DND-41 (cell line): ENCODE measurements at regions not wholly inside any gene's neighbourhood (a gene's known extent, or its start where the extent isn't known, plus 50 kb on each side); places are given as distances from the start of the nearest gene placed in this dataset.

Experiments
- ATAC-seq: fragments of 200-7000 bp; cut with Tn5 transposase; 3 replicates; pipeline ENCODE4 v1.9.1; 2021; ENCODE audit warnings: low read depth; ENCODE audit not compliant: insufficient read depth
- DNase-seq: peaks from one replicate; pipeline ENCODE4 v3.0.0-alpha.2; 2020
- H2AFZ ChIP-seq: 2 replicates; pipeline ENCODE4 v1.6.0; 2012; ENCODE audit warnings: low read depth, low read length
- H3K27ac ChIP-seq: 2 replicates; pipeline ENCODE4 v1.5.1; 2012; ENCODE audit warnings: low read length, inconsistent platforms
- H3K27me3 ChIP-seq: fragments of 200-600 bp; sonication (generic); 2 replicates; pipeline ENCODE4 v1.6.0; 2012; ENCODE audit warnings: low read length, mild to moderate bottlenecking, inconsistent platforms; ENCODE audit not compliant: insufficient read depth, poor library complexity
- H3K36me3 ChIP-seq: 2 replicates; pipeline ENCODE4 v1.5.1; 2012; ENCODE audit warnings: low read length, inconsistent platforms; ENCODE audit not compliant: insufficient read depth
- H3K4me1 ChIP-seq: 2 replicates; pipeline ENCODE4 v1.5.1; 2012; ENCODE audit warnings: mild to moderate bottlenecking, low read length; ENCODE audit not compliant: insufficient read depth
- H3K4me2 ChIP-seq: 2 replicates; pipeline ENCODE4 v1.6.0; 2012; ENCODE audit warnings: mild to moderate bottlenecking, moderate library complexity, low read length, inconsistent platforms; ENCODE audit not compliant: insufficient read depth
- H3K4me3 ChIP-seq, 2 experiments: fragments of 200-600 bp in 1 of 2; shearing (Covaris generic) in 1 of 2; 2 replicates each; pipeline ENCODE4 v1.5.1; 2012 to 2016; ENCODE audit warnings: inconsistent platforms in 2 of 2, low read length in 2 of 2, mild to moderate bottlenecking in 2 of 2, low read depth in 1 of 2, moderate library complexity in 1 of 2
- H3K79me2 ChIP-seq: 2 replicates; pipeline ENCODE4 v1.6.0; 2012; ENCODE audit warnings: low read length, inconsistent platforms; ENCODE audit not compliant: insufficient read depth
- H3K9ac ChIP-seq: 2 replicates; pipeline ENCODE4 v1.6.0; 2012; ENCODE audit warnings: low read depth, mild to moderate bottlenecking, inconsistent platforms, low read length, moderate library complexity
- H3K9me3 ChIP-seq: 2 replicates; pipeline ENCODE4 v1.5.1; 2012; ENCODE audit warnings: low read length, moderate library complexity, mild to moderate bottlenecking, inconsistent platforms; ENCODE audit not compliant: insufficient read depth, severe bottlenecking
- H4K20me1 ChIP-seq: 2 replicates; pipeline ENCODE4 v1.6.0; 2012; ENCODE audit warnings: low read length; ENCODE audit not compliant: insufficient read depth
- EZH2 ChIP-seq: IDR thresholded peaks from 3 replicates; pipeline ENCODE4 v1.6.1; 2012; ENCODE audit warnings: borderline replicate concordance, low read depth, mild to moderate bottlenecking, moderate library complexity, low read length, inconsistent platforms; ENCODE audit not compliant: severe bottlenecking
- TF ChIP-seq, protein P1 (sequence below): IDR thresholded peaks from 2 replicates; pipeline ENCODE4 v1.5.1; 2012; ENCODE audit warnings: borderline replicate concordance, low read length, moderate library complexity, mild to moderate bottlenecking; ENCODE audit not compliant: poor library complexity, severe bottlenecking; ENCODE audit errors: extremely low read depth

DNA sequence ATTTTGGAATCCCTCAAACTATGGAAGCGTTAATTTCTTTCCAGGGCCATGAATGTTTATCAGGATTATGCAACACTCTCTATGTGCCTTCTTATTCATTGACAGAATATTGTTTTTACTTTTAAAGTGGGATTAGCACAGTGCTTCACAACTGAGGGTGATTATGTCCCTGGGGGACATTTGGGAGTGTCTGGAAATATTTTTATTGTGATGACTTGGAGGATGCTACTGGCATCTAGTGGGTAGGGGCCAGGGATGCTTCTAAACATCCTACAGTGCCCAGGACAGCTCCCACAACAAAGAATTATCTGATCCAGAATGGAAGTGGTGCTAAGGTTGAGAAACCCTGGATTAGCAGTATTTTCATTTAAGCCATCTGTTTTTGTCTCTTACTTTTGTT, 338.5 kb upstream of the SOX5 start:
- Histone ChIP-seq H3K9ac (no peak overlapping the region), H3K79me2 (no peaks in the 10 kb centered on the region), H3K36me3 (no peaks in the 10 kb centered on the region), H3K4me1 (peaks cover 6% of the 10 kb centered on the region; the same call in 1 of the 2 replicates), H3K4me3 (no peak overlapping the region), H3K9me3 (no peaks in the 10 kb centered on the region), H3K27ac (no peak overlapping the region), H3K4me2 (no peak overlapping the region), H3K27me3 (no peaks in the 10 kb centered on the region), H4K20me1 (no peaks in the 10 kb centered on the region), H2AFZ (no peak overlapping the region)
- TF ChIP-seq, protein P1, sequence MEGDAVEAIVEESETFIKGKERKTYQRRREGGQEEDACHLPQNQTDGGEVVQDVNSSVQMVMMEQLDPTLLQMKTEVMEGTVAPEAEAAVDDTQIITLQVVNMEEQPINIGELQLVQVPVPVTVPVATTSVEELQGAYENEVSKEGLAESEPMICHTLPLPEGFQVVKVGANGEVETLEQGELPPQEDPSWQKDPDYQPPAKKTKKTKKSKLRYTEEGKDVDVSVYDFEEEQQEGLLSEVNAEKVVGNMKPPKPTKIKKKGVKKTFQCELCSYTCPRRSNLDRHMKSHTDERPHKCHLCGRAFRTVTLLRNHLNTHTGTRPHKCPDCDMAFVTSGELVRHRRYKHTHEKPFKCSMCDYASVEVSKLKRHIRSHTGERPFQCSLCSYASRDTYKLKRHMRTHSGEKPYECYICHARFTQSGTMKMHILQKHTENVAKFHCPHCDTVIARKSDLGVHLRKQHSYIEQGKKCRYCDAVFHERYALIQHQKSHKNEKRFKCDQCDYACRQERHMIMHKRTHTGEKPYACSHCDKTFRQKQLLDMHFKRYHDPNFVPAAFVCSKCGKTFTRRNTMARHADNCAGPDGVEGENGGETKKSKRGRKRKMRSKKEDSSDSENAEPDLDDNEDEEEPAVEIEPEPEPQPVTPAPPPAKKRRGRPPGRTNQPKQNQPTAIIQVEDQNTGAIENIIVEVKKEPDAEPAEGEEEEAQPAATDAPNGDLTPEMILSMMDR, result no peak
- ATAC-seq, result no peak
- no peak for DNase-seq

DNA sequence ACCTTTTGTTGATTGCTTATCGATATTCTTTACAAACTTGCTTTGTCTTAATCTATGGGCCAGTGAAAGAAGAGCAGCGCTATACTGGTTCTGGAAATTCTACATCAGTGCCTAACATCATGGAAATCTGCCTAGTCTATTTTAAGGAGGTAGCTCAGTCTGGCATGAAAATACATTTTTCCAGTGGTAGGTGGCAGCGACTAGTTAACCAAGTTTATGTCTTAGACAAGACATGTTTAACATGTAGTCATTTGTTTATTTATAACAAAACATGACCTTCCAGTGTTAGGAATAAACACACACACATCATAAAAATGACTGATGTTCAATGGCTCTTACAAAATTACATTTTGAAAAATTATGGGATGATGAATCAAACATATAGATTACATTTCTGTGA, 336.0 kb upstream of the SOX5 start:
- ATAC-seq (no peak), DNase-seq (no peak)
- TF ChIP-seq, protein P1, result no peak
- no peak for TF ChIP-seq EZH2
- Histone ChIP-seq H3K9ac (no peak overlapping the region), H3K27me3 (no peaks in the 10 kb centered on the region), H3K4me1 (peaks cover 2% of the 10 kb centered on the region), H3K4me2 (no peak overlapping the region), H3K79me2 (no peaks in the 10 kb centered on the region), H3K4me3 (no peak overlapping the region), H2AFZ (no peak overlapping the region), H3K36me3 (no peaks in the 10 kb centered on the region), H3K27ac (no peak overlapping the region), H3K9me3 (no peaks in the 10 kb centered on the region), H4K20me1 (no peaks in the 10 kb centered on the region)

DNA sequence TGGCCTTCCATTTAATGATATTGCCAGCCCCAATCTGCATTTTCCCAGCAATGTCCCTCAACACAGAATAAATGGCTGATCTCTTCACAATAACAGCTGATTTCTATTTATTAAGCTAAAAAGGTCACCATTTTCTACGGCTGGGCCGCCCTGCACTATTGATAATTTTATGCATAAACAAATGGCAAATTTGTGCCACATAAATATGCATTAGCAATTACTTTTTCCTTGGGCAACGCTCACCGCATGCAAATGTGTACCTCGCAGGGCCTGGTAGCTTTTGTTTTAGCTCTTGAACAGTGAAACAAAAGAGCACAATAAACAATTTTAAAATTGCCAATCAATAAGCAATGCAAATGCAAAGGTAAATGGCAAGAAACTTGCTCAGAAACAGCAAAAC, 331.9 kb upstream of the SOX5 start:
- H3K4me1 ChIP-seq, result peaks cover 15% of the 10 kb centered on the region

More for the DNA sequence above, 331.9 kb upstream of the SOX5 start:
- Histone ChIP-seq H3K36me3 (no peaks in the 10 kb centered on the region), H3K27ac (no peak overlapping the region), H3K9ac (no peak overlapping the region), H3K9me3 (no peaks in the 10 kb centered on the region), H3K4me3 (no peak overlapping the region), H3K4me2 (no peak overlapping the region), H3K79me2 (no peaks in the 10 kb centered on the region), H3K27me3 (no peaks in the 10 kb centered on the region), H4K20me1 (no peaks in the 10 kb centered on the region), H2AFZ (no peak overlapping the region)
- ATAC-seq (no peak), DNase-seq (no peak)
- TF ChIP-seq, protein P1, result no peak
- TF ChIP-seq EZH2, result no peak
